ENCODE measurements at regions not wholly inside any gene's neighbourhood (a gene's known extent, or its start where the extent isn't known, plus 50 kb on each side); places are given as distances from the start of the nearest gene placed in this dataset.

GRCh38 chr22:49297871-49298721, 529.6 kb downstream of the BRD1 start:
- POLR2A ChIA-PET = no interaction called here
- H3K36me3 Mint-ChIP-seq = peaks cover 0 to 13% (median 2%) of the 10 kb centered on the region in 3 donors
- DNase-seq = peak in 1 of 10 donors; percentile 15
- no peak overlapping the region for H3K4me3 Mint-ChIP-seq
- peaks cover 6 to 21% (median 13%) of the 10 kb centered on the region in 9 donors for H3K9me3 Mint-ChIP-seq
- no peak overlapping the region for H3K27ac Mint-ChIP-seq
- peaks cover 3 to 28% (median 8%) of the 10 kb centered on the region in 5 donors for H3K27me3 Mint-ChIP-seq
- peaks cover 0 to 1% (median 0%) of the 10 kb centered on the region in 4 donors for H3K4me1 Mint-ChIP-seq
- ATAC-seq = no peak

- ATAC-seq (no peak), DNase-seq (peak in 1 of 10 donors; percentile 13)
- POLR2A ChIA-PET = no interaction called here
- Mint-ChIP-seq H3K27ac (no peak overlapping the region), H3K27me3 (peaks cover 0 to 21% (median 3%) of the 10 kb centered on the region in 5 donors), H3K4me3 (no peak overlapping the region), H3K4me1 (no peaks in the 10 kb centered on the region), H3K36me3 (peaks cover 0 to 17% (median 2%) of the 10 kb centered on the region in 3 donors), H3K9me3 (peaks cover 6 to 23% (median 15%) of the 10 kb centered on the region in 9 donors)
Measured at GRCh38 chr22:49297286-49297870, 530.3 kb downstream of the BRD1 start.

GRCh38 chr22:49296561-49296960, 531.1 kb downstream of the BRD1 start:
- POLR2A ChIA-PET = interaction anchor here (1.0 kb wide), 1 partner anchor 11 kb away, joined by 3 read pairs; no protein-coding TSS in a partner anchor
- no peaks in the 10 kb centered on the region for H3K4me1 Mint-ChIP-seq
- ATAC-seq = no peak
- peaks cover 0 to 29% (median 7%) of the 10 kb centered on the region in 5 donors for H3K27me3 Mint-ChIP-seq
- no peak overlapping the region for H3K27ac Mint-ChIP-seq
- peaks cover 6 to 26% (median 15%) of the 10 kb centered on the region in 9 donors for H3K9me3 Mint-ChIP-seq
- peaks cover 0 to 17% (median 2%) of the 10 kb centered on the region in 3 donors for H3K36me3 Mint-ChIP-seq
- DNase-seq = peak in 1 of 10 donors; percentile 8
- H3K4me3 Mint-ChIP-seq = no peak overlapping the region

DNA sequence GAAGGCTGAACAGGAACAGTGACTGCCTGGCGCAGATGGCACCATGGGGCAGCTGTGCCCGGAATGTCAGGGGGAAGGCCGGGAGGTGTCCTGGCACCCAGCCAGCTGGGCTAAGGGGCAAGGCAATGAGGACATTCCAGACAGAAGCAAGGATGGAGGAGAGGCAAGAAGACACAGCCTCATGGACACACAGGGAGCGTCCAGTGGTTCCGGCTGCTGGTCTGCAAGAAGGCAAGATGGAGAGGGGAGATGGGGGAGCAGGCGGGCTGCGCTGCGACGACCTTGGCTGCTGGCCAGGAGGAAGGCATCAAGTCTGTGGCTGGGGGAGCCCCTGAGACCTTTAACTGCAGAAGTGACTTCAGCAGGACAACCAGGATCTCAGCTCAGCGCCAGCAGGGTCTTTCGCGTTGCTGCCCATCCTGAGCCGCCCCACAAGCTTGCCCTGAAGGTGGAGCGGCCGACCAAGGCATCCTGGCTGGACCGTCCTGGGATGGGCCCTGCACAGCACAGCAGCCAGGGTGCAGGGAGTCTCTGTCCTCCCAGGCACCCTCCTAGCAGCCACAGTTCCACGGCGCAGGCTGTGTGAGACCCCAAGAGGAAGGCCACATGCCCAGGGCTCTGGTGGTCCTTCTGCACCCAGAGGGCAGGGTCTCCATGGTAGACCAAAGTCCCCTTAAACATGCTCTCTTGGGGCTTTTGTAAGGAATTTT, 531.7 kb downstream of the BRD1 start:
- Mint-ChIP-seq H3K9me3 (peaks cover 6 to 26% (median 15%) of the 10 kb centered on the region in 9 donors), H3K27ac (no peak overlapping the region), H3K36me3 (peaks cover 0 to 17% (median 2%) of the 10 kb centered on the region in 3 donors), H3K27me3 (peaks cover 0 to 30% (median 7%) of the 10 kb centered on the region in 5 donors), H3K4me1 (no peaks in the 10 kb centered on the region), H3K4me3 (no peak overlapping the region)
- POLR2A ChIA-PET = interaction anchor here (1.0 kb wide), 1 partner anchor 10 kb away, joined by 3 read pairs; no protein-coding TSS in a partner anchor
- ATAC-seq (no peak), DNase-seq (peak in 1 of 10 donors; percentile 14)

GRCh38 chr22:49295465-49295743, 532.3 kb downstream of the BRD1 start:
- ATAC-seq (no peak), DNase-seq (no peak)
- H3K9me3 Mint-ChIP-seq = peaks cover 6 to 27% (median 15%) of the 10 kb centered on the region in 9 donors
- H3K4me3 Mint-ChIP-seq = no peak overlapping the region
- no peak overlapping the region for H3K27ac Mint-ChIP-seq
- peaks cover 0 to 30% (median 7%) of the 10 kb centered on the region in 5 donors for H3K27me3 Mint-ChIP-seq
- POLR2A ChIA-PET = no interaction called here
- no peaks in the 10 kb centered on the region for H3K4me1 Mint-ChIP-seq
- peaks cover 0 to 17% (median 2%) of the 10 kb centered on the region in 3 donors for H3K36me3 Mint-ChIP-seq

DNA sequence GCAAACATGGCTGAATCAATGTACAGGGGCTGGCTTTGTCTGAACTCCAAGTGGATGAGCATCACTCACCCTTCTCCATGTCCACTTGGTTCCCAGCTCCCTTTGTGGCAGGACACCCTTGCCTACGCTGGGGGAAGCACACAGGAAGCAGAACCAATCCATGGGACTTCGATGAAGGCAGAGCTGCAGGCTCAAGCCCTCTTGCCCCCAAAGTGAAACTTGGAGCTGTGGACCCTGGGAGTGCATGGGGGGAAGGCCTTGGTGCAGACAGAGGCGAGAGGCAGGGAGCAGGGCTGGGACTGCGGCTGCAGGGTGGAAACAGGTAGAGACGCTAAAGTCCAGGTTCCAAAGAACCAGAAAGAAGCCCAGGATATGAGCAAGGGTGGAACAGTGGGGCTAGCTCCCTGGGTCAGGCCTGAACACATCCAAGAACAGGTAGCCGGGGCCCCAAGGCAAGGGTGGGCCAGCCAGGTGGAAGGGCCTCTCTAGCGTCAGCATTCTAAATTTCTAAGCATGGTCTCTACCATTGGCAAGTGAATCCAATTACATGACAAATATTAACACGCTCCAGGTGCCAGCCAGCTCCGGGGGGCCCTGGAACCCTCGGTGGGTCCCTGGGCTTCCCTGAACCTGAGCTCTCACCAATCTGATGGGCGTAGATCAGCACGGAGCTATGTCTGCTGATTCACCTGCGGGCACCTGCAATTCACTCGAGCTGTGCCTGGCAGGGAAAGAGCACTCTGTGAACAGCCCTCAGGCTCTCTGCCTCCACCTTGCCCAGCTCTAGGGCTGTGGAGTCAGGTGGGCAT, 532.8 kb downstream of the BRD1 start:
- Mint-ChIP-seq H3K9me3 (peaks cover 6 to 26% (median 15%) of the 10 kb centered on the region in 9 donors), H3K36me3 (peaks cover 0 to 17% (median 2%) of the 10 kb centered on the region in 3 donors), H3K27me3 (peaks cover 0 to 30% (median 7%) of the 10 kb centered on the region in 5 donors), H3K4me3 (no peak overlapping the region), H3K27ac (peak overlapping the region in 1 of 10 donors; percentile 49), H3K4me1 (no peaks in the 10 kb centered on the region)
- POLR2A ChIA-PET = no interaction called here
- DNase-seq = peak in 1 of 10 donors; percentile 12
- no peak for ATAC-seq

GRCh38 chr22:49292909-49293308, 534.8 kb downstream of the BRD1 start:
- H3K9me3 Mint-ChIP-seq = peaks cover 6 to 26% (median 15%) of the 10 kb centered on the region in 9 donors

DNA sequence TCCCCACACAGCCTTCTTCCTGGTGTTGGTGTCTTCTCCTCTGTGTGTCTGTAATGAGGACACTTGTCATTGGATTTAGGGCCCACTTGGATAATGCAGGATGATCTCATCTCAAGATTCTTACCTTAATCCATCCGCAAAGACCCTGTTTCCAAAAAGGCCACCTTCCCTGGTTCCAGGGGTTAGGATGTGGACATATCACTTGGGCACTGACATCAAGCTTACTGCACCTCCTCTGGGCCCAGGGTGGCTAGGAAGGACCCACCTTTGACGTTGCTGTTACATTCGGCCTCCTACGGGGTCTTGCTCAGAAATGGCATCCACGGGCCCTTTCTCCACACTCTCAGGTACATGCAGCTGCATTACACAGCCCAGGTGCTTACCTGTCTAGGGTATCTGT, 535.9 kb downstream of the BRD1 start:
- Mint-ChIP-seq H3K27ac (no peak overlapping the region), H3K27me3 (peaks cover 0 to 24% (median 10%) of the 10 kb centered on the region in 5 donors)
- ATAC-seq = no peak

More at GRCh38 chr22:49292909-49293308, 534.8 kb downstream of the BRD1 start:
- DNase-seq (peak in 1 of 10 donors; percentile 7), ATAC-seq (no peak)
- Mint-ChIP-seq H3K27me3 (peaks cover 0 to 30% (median 10%) of the 10 kb centered on the region in 5 donors), H3K36me3 (peaks cover 0 to 17% (median 2%) of the 10 kb centered on the region in 3 donors), H3K27ac (no peak overlapping the region), H3K4me3 (no peak overlapping the region), H3K4me1 (no peaks in the 10 kb centered on the region)
- POLR2A ChIA-PET = no interaction called here

GRCh38 chr22:49291169-49291568, 536.5 kb downstream of the BRD1 start:
- ATAC-seq (no peak), DNase-seq (peak in 1 of 10 donors; percentile 3)
- POLR2A ChIA-PET = no interaction called here
- Mint-ChIP-seq H3K9me3 (peaks cover 6 to 26% (median 15%) of the 10 kb centered on the region in 9 donors), H3K4me1 (no peaks in the 10 kb centered on the region), H3K27ac (no peak overlapping the region), H3K36me3 (peaks cover 0 to 17% (median 2%) of the 10 kb centered on the region in 3 donors), H3K27me3 (peaks cover 0 to 20% (median 10%) of the 10 kb centered on the region in 5 donors), H3K4me3 (no peak overlapping the region)

More for the DNA sequence above, 535.9 kb downstream of the BRD1 start:
- Mint-ChIP-seq H3K4me3 (no peak overlapping the region), H3K36me3 (peaks cover 0 to 17% (median 2%) of the 10 kb centered on the region in 3 donors), H3K9me3 (peaks cover 6 to 26% (median 15%) of the 10 kb centered on the region in 9 donors), H3K4me1 (no peaks in the 10 kb centered on the region)
- POLR2A ChIA-PET = no interaction called here
- peak in 1 of 10 donors; percentile 14 for DNase-seq

- POLR2A ChIA-PET = no interaction called here
- Mint-ChIP-seq H3K36me3 (peaks cover 0 to 17% (median 2%) of the 10 kb centered on the region in 3 donors), H3K27me3 (peaks cover 0 to 16% (median 9%) of the 10 kb centered on the region in 5 donors), H3K4me1 (no peaks in the 10 kb centered on the region), H3K9me3 (peaks cover 6 to 26% (median 15%) of the 10 kb centered on the region in 9 donors), H3K4me3 (no peak overlapping the region), H3K27ac (no peak overlapping the region)
- peak in 1 of 10 donors; percentile 11 for DNase-seq
- no peak for ATAC-seq
Measured at GRCh38 chr22:49290711-49291110, 537.0 kb downstream of the BRD1 start.

- H3K4me1 Mint-ChIP-seq = no peaks in the 10 kb centered on the region
- H3K27ac Mint-ChIP-seq = no peak overlapping the region
- peaks cover 0 to 16% (median 9%) of the 10 kb centered on the region in 5 donors for H3K27me3 Mint-ChIP-seq
- peaks cover 0 to 17% (median 2%) of the 10 kb centered on the region in 3 donors for H3K36me3 Mint-ChIP-seq
- ATAC-seq (no peak), DNase-seq (peak in 1 of 10 donors; percentile 1)
- peaks cover 6 to 24% (median 15%) of the 10 kb centered on the region in 9 donors for H3K9me3 Mint-ChIP-seq
- POLR2A ChIA-PET = no interaction called here
- no peak overlapping the region for H3K4me3 Mint-ChIP-seq
Measured at GRCh38 chr22:49289822-49290679, 537.6 kb downstream of the BRD1 start.

Data from naive thymus-derived CD8-positive, alpha-beta T cell (primary cell).